ENCODE measurements at regions not wholly inside any gene's neighbourhood (a gene's known extent, or its start where the extent isn't known, plus 50 kb on each side); places are given as distances from the start of the nearest gene placed in this dataset.

DNA sequence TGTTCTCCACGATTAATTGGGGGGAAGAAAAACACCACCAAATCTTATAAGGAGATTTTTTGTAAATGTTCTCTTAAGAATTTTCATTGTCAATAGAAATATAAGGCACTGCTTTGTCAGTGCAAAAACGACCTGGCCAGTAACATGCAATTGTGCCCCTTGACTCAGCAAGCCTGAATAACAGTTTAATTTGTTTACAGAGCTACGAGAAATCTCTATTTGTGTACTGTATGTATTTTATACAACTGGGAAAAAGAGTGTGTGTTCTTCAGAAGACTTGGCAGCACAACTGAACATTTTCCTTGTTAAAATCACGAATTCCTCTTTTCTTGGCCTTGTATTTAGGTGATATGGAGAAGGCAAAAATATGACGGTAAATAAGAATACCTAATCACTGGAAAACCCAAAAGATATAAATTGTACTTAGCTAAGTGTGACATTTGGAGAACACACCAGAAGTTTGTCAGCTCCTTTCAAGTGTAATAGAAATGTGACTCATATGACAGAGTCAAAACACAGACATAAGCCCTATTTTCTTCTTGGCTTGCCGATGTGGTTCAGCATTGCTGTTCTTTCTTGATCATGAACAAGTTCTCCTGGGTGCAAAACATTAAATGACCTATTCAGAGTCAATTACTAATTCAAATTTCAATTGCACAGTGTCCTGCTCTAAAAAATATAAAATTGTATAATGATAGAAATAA lies 945.0 kb upstream of the INTU start:
- TF ChIP-seq POLR2AphosphoS5 (IDR thresholded peaks at IDR 0.05) (no peak), POLR2A (IDR thresholded peaks at IDR 0.05) (no peak), EP300 (IDR thresholded peaks at IDR 0.05) (no peak)
- TF ChIP-seq, protein P1, sequence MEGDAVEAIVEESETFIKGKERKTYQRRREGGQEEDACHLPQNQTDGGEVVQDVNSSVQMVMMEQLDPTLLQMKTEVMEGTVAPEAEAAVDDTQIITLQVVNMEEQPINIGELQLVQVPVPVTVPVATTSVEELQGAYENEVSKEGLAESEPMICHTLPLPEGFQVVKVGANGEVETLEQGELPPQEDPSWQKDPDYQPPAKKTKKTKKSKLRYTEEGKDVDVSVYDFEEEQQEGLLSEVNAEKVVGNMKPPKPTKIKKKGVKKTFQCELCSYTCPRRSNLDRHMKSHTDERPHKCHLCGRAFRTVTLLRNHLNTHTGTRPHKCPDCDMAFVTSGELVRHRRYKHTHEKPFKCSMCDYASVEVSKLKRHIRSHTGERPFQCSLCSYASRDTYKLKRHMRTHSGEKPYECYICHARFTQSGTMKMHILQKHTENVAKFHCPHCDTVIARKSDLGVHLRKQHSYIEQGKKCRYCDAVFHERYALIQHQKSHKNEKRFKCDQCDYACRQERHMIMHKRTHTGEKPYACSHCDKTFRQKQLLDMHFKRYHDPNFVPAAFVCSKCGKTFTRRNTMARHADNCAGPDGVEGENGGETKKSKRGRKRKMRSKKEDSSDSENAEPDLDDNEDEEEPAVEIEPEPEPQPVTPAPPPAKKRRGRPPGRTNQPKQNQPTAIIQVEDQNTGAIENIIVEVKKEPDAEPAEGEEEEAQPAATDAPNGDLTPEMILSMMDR (IDR thresholded peaks at IDR 0.05), result no peak

Measured in suprapubic skin (tissue), 4 donors.